ENCODE measurements at regions not wholly inside any gene's neighbourhood (a gene's known extent, or its start where the extent isn't known, plus 50 kb on each side); places are given as distances from the start of the nearest gene placed in this dataset.
"Not testable (repeated sequence)": the region's sequence is repeated elsewhere in the genome, so short reads cannot be mapped to it uniquely, and the experiment has no call there.

DNA sequence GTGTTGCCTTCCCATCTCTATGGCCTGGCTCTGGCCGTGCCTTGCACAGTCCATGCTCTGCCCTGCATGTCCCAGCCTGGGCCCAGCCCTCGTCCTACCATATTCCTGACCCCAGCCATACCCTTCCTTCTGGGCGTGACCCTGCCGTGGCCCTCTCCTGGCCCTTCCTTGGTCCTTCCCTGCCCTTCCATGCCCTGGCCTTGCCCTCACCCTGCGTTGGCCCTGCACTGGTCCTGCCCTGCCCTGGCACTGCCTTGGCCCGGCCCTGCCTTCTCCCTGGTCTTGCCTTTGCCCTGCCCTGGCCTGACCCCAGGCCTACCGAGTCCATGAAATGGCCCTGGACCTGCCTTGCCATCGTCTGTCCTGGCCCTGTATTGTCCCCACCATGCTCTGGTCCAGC is 1561.8 kb downstream of the RPIA start:
- TF ChIP-seq POLR2A (IDR thresholded peaks at IDR 0.05; ENCODE audit: low read length); GATA1 (IDR thresholded peaks at IDR 0.05; ENCODE audit: low read depth, low read length): not testable (repeated sequence)
